Panc1 (cell line): ENCODE measurements at regions not wholly inside any gene's neighbourhood (a gene's known extent, or its start where the extent isn't known, plus 50 kb on each side); places are given as distances from the start of the nearest gene placed in this dataset.

Source experiments
- ATAC-seq: fragments of 200-7000 bp; cut with Tn5 transposase; 2 replicates; pipeline ENCODE4 v1.9.1; 2020; ENCODE audit warnings: mild to moderate bottlenecking, moderate library complexity
- BruUV-seq: library from RNA; stranded (reverse); fragments of 400-500 nt; replicated peaks from 2 replicates; lab custom pipeline; 2021; lab: Mats Ljungman, UMichigan
- CTCF ChIA-PET: fragments of 300-600 bp; sonication (Branson Sonifier 250); formaldehyde crosslinking; loops from one replicate; lab custom pipeline; 2022; ENCODE audit warnings: antibody characterized with exemption; lab: Charles Lee
- POLR2A ChIA-PET: fragments of 300-600 bp; sonication (Branson Sonifier 250); formaldehyde crosslinking; loops from one replicate; lab custom pipeline; 2022; ENCODE audit warnings: antibody characterized with exemption; lab: Charles Lee
- DNase-seq: peaks from one replicate; pipeline ENCODE4 v3.0.0-alpha.2; 2010; ENCODE audit warnings: low read depth, low spot score
- H3K27ac ChIP-seq: 2 replicates; pipeline ENCODE4 v1.5.1; 2011; ENCODE audit warnings: mild to moderate bottlenecking, low read length, inconsistent platforms
- H3K27me3 ChIP-seq: fragments of 200-500 bp; sonication (Bioruptor generic); 2 replicates; pipeline ENCODE4 v1.6.0; 2014; ENCODE audit warnings: low read length, inconsistent platforms; ENCODE audit not compliant: control insufficient read depth, insufficient read depth
- H3K36me3 ChIP-seq: fragments of 200-500 bp; sonication (Bioruptor generic); 2 replicates; pipeline ENCODE4 v1.5.1; 2014; ENCODE audit warnings: inconsistent platforms, mild to moderate bottlenecking, low read length, moderate library complexity; ENCODE audit not compliant: control insufficient read depth, insufficient read depth
- H3K4me1 ChIP-seq: 2 replicates; pipeline ENCODE4 v1.5.1; 2011; ENCODE audit warnings: inconsistent platforms, mild to moderate bottlenecking, low read length, moderate library complexity; ENCODE audit not compliant: control insufficient read depth, insufficient read depth
- H3K4me3 ChIP-seq, 2 experiments: 2 replicates each; pipeline ENCODE4 v1.5.1; 2011 to 2012; ENCODE audit warnings: low read depth in 2 of 2, low read length in 2 of 2, mild to moderate bottlenecking in 2 of 2, inconsistent platforms in 1 of 2, moderate library complexity in 1 of 2
- H3K9me3 ChIP-seq: fragments of 200-500 bp; sonication (Bioruptor generic); 2 replicates; pipeline ENCODE4 v1.5.1; 2014; ENCODE audit warnings: low read depth, mild to moderate bottlenecking, inconsistent platforms, low read length, moderate library complexity; ENCODE audit not compliant: control insufficient read depth, insufficient read depth
- CTCF ChIP-seq: fragments of 450-650 bp; IDR thresholded peaks from 2 replicates; pipeline ENCODE4 v1.5.1; 2017; ENCODE audit warnings: mild to moderate bottlenecking
- POLR2AphosphoS5 ChIP-seq: IDR thresholded peaks from 2 replicates; pipeline ENCODE4 v1.6.1; 2012; ENCODE audit warnings: mild to moderate bottlenecking, low read depth, low read length, moderate library complexity
- REST ChIP-seq, 2 experiments: IDR thresholded peaks; 2 replicates each; pipeline ENCODE4 v1.6.1; 2011 to 2012; ENCODE audit warnings: low read depth in 2 of 2, control low read depth in 1 of 2, low read length in 1 of 2, mild to moderate bottlenecking in 1 of 2, moderate library complexity in 1 of 2; ENCODE audit not compliant: insufficient read depth in 1 of 2
- SIN3A ChIP-seq: IDR thresholded peaks from 2 replicates; pipeline ENCODE4 v1.6.1; 2012; ENCODE audit warnings: low read depth, mild to moderate bottlenecking, low read length, moderate library complexity, borderline replicate concordance; ENCODE audit not compliant: insufficient read depth
- TCF7L2 ChIP-seq: IDR thresholded peaks from 2 replicates; pipeline ENCODE4 v1.6.1; 2011; ENCODE audit warnings: mild to moderate bottlenecking, low read depth, low read length, inconsistent platforms
- in situ Hi-C: cut with HindIII; loops from 2 replicates; pipeline ENCODE4 v1.10.0; 2016; ENCODE audit warnings: low sequenced_read_pairs, low pct_unique_long_range_greater_than_20kb
- intact Hi-C: fragments of 100-400 bp; cut with micrococcal nuclease; formaldehyde crosslinking; loops from one replicate; pipeline ENCODE4 v1.10.0; 2022; ENCODE audit not compliant: unreplicated experiment

- DNase-seq (peak; percentile 20), ATAC-seq (peak; percentile 86)
- H3K27me3 ChIP-seq = no peaks in the 10 kb centered on the region
- H3K4me1 ChIP-seq = no peaks in the 10 kb centered on the region
- no peaks in the 10 kb centered on the region for H3K36me3 ChIP-seq
- no peaks in the 10 kb centered on the region for H3K9me3 ChIP-seq
- H3K4me3 ChIP-seq = no peak overlapping the region
- CTCF ChIA-PET = interaction anchor here (0.7 to 1.5 kb wide), 4 partner anchors 12 to 116 kb away, joined by 3 to 8 read pairs (median 7); no protein-coding TSS in a partner anchor
- no TSS peak for BruUV-seq
- in situ Hi-C loops = no loop called here
- POLR2A ChIA-PET = interaction anchor here (0.6 to 0.7 kb wide), 2 partner anchors 120 to 379 kb away, joined by 3 to 6 read pairs; no protein-coding TSS in a partner anchor
- no peak for TF ChIP-seq POLR2AphosphoS5
- TF ChIP-seq REST (IDR thresholded peaks at IDR 0.05; ENCODE audit: insufficient read depth in 1 of 2, low read depth in 2 of 2, low read length in 1 of 2) = no peak
- peak; percentile 87 for TF ChIP-seq CTCF
- TF ChIP-seq TCF7L2 = no peak
- intact Hi-C loops = loop anchor here (5.0 kb wide), 1 partner anchor 117 kb away; no protein-coding TSS in a partner anchor
- no peak overlapping the region for H3K27ac ChIP-seq
These were observed 147.2 kb downstream of the CHD1L start for GRCh38 chr1:147389532-147390184.

GRCh38 chr1:147390185-147390542, 147.7 kb downstream of the CHD1L start:
- H3K27me3 ChIP-seq = no peaks in the 10 kb centered on the region
- TF ChIP-seq CTCF (peak; percentile 59), SIN3A (no peak)
- CTCF ChIA-PET = interaction anchor here (0.7 to 1.4 kb wide), 2 partner anchors 99 to 116 kb away, joined by 7 read pairs; no protein-coding TSS in a partner anchor
- no peak overlapping the region for H3K27ac ChIP-seq
- H3K9me3 ChIP-seq = no peaks in the 10 kb centered on the region
- no TSS peak for BruUV-seq
- POLR2A ChIA-PET = interaction anchor here (0.7 kb wide), 2 partner anchors 190 to 378 kb away, joined by 3 to 6 read pairs; no protein-coding TSS in a partner anchor
- no peak overlapping the region for H3K4me3 ChIP-seq
- no peaks in the 10 kb centered on the region for H3K36me3 ChIP-seq
- DNase-seq (no peak), ATAC-seq (no peak)
- no peaks in the 10 kb centered on the region for H3K4me1 ChIP-seq
- intact Hi-C loops (loop anchor here (5.0 kb wide), 1 partner anchor 118 kb away; no protein-coding TSS in a partner anchor), in situ Hi-C loops (no loop called here)
